LNCaP clone FGC (cell line): ENCODE measurements at regions not wholly inside any gene's neighbourhood (a gene's known extent, or its start where the extent isn't known, plus 50 kb on each side); places are given as distances from the start of the nearest gene placed in this dataset.

Source experiments
- DNase-seq: peaks from one replicate; pipeline ENCODE4 v3.0.0-alpha.2; 2011; ENCODE audit warnings: low read depth
- H3K4me3 ChIP-seq: 2 replicates; pipeline ENCODE4 v1.5.1; 2011; ENCODE audit warnings: mild to moderate bottlenecking, low read depth, low read length, control low read depth
- TF ChIP-seq, protein P1 (sequence below): IDR thresholded peaks from 2 replicates; pipeline ENCODE4 v1.5.1; 2012; ENCODE audit warnings: mild to moderate bottlenecking; ENCODE audit not compliant: control insufficient read depth, insufficient read depth; ENCODE audit errors: extremely low read depth

DNA sequence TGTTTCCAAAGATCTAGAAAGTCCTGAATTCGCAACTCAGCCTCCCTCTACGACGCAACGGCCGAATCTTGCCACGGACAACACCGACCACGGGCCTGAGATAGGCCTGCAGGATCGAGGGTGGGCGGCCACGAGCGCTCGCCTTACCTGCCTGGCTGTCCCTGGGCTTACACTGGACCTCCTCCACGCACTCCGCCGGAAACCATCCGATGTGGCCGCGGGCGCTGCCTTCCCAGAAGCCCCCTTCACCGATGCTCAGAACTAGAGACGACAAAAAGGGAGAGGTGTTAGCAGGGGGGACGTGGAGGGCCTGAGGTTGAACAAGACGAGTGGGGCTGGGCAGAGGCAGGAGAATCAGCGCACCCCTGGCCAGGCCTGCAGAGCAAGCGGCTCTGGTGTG lies 400.0 kb downstream of the CTTN start:
- H3K4me3 ChIP-seq = no peak overlapping the region
- TF ChIP-seq, protein P1, sequence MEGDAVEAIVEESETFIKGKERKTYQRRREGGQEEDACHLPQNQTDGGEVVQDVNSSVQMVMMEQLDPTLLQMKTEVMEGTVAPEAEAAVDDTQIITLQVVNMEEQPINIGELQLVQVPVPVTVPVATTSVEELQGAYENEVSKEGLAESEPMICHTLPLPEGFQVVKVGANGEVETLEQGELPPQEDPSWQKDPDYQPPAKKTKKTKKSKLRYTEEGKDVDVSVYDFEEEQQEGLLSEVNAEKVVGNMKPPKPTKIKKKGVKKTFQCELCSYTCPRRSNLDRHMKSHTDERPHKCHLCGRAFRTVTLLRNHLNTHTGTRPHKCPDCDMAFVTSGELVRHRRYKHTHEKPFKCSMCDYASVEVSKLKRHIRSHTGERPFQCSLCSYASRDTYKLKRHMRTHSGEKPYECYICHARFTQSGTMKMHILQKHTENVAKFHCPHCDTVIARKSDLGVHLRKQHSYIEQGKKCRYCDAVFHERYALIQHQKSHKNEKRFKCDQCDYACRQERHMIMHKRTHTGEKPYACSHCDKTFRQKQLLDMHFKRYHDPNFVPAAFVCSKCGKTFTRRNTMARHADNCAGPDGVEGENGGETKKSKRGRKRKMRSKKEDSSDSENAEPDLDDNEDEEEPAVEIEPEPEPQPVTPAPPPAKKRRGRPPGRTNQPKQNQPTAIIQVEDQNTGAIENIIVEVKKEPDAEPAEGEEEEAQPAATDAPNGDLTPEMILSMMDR = no peak
- DNase-seq = no peak

DNA sequence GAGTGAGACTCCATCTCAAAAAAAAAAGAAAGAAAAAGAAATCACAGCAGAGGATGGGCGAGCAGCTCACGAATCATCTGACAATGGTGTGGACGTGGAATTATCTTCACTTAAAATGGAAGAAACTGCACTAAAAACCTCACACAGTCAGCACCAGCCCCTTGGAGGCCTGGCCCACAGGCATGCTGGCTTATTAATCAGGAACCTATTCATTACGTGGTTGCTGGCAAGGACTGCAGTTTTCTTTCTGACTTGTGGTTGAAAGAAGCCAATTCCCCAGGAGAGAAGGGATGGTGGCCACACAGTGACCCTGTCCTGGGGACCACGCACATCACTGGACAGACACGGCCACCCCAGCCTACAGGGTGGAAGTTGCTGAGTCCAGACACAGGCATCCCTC lies 401.1 kb downstream of the CTTN start:
- TF ChIP-seq, protein P1 = no peak

DNA sequence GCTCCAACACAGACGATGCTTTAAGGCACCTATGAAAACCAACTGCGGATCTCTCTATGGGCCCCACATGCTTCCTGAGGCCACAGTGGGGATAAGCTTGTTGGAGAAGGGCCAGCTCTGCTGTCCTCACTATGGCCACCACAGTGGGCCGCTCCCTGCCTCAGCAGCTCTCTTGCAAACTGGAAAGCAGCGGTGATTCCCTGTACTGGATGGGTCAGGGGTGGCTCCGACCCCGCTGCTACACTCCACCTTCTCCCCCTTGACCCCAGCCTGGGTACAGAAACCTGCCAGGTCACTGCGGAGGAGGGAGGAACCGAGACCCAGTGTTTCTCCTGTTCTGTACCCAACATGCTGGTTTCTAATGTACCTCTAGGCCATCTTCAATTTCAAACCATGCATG lies 403.9 kb downstream of the CTTN start:
- H3K4me3 ChIP-seq = no peak overlapping the region
- TF ChIP-seq, protein P1 = no peak
- DNase-seq = no peak

More for the DNA sequence above, 401.1 kb downstream of the CTTN start:
- no peak for DNase-seq
- no peak overlapping the region for H3K4me3 ChIP-seq

DNA sequence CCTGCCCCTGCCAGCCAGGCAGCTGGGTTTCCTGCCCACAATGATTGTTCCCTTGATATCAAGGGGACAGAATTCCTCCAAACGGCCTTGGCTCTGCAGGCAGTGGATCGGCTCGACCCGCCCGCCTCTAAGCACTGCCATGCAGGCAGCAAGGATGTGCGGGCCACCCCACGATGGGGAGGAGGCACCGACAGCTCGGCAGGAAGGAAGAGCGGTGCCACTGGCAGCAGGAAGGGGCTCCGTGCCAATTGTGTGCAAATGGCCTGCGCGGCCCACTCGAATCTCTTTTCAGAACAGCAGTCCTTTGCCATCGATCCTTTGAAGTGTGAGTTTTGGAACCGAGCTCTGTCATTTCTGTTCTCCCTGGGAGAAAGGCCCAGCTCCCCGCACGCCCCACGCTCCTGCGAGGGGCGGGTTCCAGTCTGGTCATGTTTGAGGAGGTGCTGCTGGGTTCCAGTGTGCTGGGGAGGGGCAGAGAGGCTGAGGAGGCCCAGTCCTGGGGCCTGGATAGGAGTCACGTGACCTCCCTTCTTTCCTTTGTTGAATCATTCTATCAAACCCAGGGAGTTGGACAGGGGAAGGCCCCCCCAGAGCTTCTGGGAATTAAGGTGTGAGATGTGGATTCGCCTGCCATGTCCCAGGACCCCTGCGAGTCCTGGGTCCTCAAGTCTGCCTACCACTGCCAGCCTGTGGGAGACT lies 406.0 kb downstream of the CTTN start:
- TF ChIP-seq, protein P1 = no peak
- DNase-seq = no peak

DNA sequence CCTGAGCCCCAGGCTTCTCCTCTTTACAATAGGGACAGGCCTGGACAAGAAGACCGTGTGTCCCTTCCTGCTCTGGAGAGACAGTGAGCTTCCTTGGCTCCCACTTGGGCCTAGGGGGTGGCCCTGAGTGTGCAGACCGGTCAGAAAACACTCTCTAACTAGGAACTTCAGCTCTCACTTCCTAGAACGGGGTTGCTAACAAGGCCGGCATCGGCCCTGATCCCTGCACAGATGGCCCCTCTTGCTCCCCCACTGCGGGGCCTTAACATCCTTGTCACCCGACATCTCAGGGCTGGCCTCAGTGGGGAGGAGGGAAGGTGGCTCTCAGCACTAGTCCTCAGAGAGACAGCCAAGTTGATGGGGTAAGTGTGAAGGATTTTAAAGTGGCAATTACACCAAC lies 406.9 kb downstream of the CTTN start:
- TF ChIP-seq, protein P1 = no peak

More for the DNA sequence above, 406.0 kb downstream of the CTTN start:
- no peak overlapping the region for H3K4me3 ChIP-seq

DNA sequence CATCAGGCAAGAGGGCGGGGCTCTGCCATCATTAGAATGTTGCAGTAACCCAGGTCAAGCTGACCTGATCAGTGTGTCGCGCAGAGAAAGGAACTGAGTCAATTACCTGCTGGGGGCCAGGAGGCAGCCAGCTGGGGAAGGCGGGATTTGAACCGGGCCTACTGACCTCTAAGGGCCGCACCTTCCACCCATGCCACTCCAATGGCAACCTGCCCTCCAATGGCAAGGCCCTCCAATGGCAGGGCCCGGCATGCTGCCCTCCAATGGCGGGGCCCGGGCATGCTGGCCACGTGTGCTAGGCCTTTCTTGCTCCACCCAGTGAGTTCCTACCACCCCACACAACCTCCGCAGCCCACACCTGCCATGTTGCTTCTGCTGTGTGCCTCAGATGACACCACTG lies 407.6 kb downstream of the CTTN start:
- TF ChIP-seq, protein P1 = no peak

More for the DNA sequence above, 406.9 kb downstream of the CTTN start:
- no peak overlapping the region for H3K4me3 ChIP-seq
- DNase-seq = no peak

More for the DNA sequence above, 407.6 kb downstream of the CTTN start:
- no peak overlapping the region for H3K4me3 ChIP-seq
- no peak for DNase-seq
